ENCODE measurements at regions not wholly inside any gene's neighbourhood (a gene's known extent, or its start where the extent isn't known, plus 50 kb on each side); places are given as distances from the start of the nearest gene placed in this dataset.
A peak's percentile ranks its signal among the peaks of the same experiment; 100 is the strongest.
"Not testable (repeated sequence)": the region's sequence is repeated elsewhere in the genome, so short reads cannot be mapped to it uniquely, and the experiment has no call there.

DNA sequence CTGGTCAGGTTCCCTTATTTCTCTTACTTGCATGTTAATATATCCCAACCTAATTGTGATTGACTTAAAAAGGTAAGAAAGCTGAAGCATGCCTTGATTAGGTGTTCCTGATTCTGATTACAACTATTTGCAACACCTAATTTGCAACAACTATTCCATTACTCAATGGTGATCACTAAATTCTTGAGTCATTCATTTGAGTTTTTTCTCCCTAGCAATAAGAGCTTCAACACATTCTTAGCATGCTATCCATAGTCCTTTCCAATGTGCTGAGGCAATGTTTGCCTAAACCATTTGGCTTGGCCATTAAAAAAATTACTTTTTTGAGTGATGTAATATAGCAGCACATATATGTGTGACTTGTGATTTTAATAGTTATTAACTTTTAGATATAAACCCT lies 851.4 kb downstream of the TRAM1L1 start:
- H3K36me3 ChIP-seq (ENCODE audit: low read depth), result no peaks in the 10 kb centered on the region
- no peak overlapping the region for H3K27ac ChIP-seq (ENCODE audit: poor library complexity, severe bottlenecking)
- no peaks in the 10 kb centered on the region for H3K4me1 ChIP-seq (ENCODE audit: insufficient read depth, poor library complexity, severe bottlenecking)
- H3K4me3 ChIP-seq (ENCODE audit: severe bottlenecking), result no peak overlapping the region
- no peaks in the 10 kb centered on the region for H3K9me3 ChIP-seq (ENCODE audit: severe bottlenecking)
- H3K27me3 ChIP-seq (ENCODE audit: insufficient read depth, poor library complexity, severe bottlenecking), result no peaks in the 10 kb centered on the region
- TF ChIP-seq, protein P1, sequence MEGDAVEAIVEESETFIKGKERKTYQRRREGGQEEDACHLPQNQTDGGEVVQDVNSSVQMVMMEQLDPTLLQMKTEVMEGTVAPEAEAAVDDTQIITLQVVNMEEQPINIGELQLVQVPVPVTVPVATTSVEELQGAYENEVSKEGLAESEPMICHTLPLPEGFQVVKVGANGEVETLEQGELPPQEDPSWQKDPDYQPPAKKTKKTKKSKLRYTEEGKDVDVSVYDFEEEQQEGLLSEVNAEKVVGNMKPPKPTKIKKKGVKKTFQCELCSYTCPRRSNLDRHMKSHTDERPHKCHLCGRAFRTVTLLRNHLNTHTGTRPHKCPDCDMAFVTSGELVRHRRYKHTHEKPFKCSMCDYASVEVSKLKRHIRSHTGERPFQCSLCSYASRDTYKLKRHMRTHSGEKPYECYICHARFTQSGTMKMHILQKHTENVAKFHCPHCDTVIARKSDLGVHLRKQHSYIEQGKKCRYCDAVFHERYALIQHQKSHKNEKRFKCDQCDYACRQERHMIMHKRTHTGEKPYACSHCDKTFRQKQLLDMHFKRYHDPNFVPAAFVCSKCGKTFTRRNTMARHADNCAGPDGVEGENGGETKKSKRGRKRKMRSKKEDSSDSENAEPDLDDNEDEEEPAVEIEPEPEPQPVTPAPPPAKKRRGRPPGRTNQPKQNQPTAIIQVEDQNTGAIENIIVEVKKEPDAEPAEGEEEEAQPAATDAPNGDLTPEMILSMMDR (IDR thresholded peaks at IDR 0.05; ENCODE audit: poor library complexity, severe bottlenecking), result no peak
- DNase-seq (ENCODE audit: low spot score), result no peak
- no peak for ATAC-seq (ENCODE audit: low read depth)

DNA sequence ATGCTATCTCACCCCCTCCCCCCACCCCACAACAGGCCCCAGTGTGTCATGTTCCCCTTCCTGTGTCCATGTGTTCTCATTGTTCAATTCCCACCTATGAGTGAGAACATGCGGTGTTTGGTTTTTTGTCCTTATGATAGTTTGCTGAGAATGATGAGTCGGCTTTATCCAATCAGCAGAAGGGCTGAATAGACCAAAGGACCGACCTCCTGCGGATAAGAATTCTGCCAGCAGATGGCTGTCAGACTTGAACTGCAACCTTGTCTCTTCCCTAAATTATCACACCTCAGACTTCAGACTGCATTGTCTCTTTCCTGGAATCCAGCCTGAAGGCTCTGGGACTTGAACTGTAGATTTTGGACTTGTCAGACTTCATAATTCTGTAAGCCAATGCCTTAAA lies 853.4 kb downstream of the TRAM1L1 start:
- not testable (repeated sequence) for H3K27me3 ChIP-seq (ENCODE audit: insufficient read depth, poor library complexity, severe bottlenecking); H3K36me3 ChIP-seq (ENCODE audit: low read depth); H3K9me3 ChIP-seq (ENCODE audit: severe bottlenecking); H3K4me1 ChIP-seq (ENCODE audit: insufficient read depth, poor library complexity, severe bottlenecking); H3K4me3 ChIP-seq (ENCODE audit: severe bottlenecking); DNase-seq (ENCODE audit: low spot score); H3K27ac ChIP-seq (ENCODE audit: poor library complexity, severe bottlenecking)
- ATAC-seq (ENCODE audit: low read depth), result peak; percentile 27; the same call in 1 of the 3 replicates

DNA sequence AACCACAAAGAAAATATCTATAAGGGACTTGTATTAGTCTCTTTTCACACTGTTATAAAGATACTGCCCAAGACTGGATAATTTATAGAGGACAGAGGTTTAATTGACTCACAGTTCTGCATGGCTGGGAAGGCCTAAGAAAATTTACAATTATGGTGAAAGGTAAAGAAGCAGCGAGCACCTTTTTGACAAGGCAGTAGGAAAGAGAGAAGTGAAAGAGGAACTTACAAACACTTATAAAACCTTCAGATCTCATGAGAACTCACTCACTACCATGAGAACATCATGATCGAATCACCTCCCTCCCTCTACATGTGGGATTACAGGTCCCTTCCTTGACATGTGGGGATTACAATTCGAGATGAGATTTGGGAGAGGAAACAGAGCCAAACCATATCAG lies 856.0 kb downstream of the TRAM1L1 start:
- no peak overlapping the region for H3K27ac ChIP-seq (ENCODE audit: poor library complexity, severe bottlenecking)
- H3K27me3 ChIP-seq (ENCODE audit: insufficient read depth, poor library complexity, severe bottlenecking), result no peaks in the 10 kb centered on the region
- H3K9me3 ChIP-seq (ENCODE audit: severe bottlenecking), result no peaks in the 10 kb centered on the region
- no peaks in the 10 kb centered on the region for H3K36me3 ChIP-seq (ENCODE audit: low read depth)
- TF ChIP-seq, protein P1 (IDR thresholded peaks at IDR 0.05; ENCODE audit: poor library complexity, severe bottlenecking), result no peak
- no peak overlapping the region for H3K4me3 ChIP-seq (ENCODE audit: severe bottlenecking)
- ATAC-seq (ENCODE audit: low read depth) (no peak), DNase-seq (ENCODE audit: low spot score) (no peak)
- H3K4me1 ChIP-seq (ENCODE audit: insufficient read depth, poor library complexity, severe bottlenecking), result no peaks in the 10 kb centered on the region

DNA sequence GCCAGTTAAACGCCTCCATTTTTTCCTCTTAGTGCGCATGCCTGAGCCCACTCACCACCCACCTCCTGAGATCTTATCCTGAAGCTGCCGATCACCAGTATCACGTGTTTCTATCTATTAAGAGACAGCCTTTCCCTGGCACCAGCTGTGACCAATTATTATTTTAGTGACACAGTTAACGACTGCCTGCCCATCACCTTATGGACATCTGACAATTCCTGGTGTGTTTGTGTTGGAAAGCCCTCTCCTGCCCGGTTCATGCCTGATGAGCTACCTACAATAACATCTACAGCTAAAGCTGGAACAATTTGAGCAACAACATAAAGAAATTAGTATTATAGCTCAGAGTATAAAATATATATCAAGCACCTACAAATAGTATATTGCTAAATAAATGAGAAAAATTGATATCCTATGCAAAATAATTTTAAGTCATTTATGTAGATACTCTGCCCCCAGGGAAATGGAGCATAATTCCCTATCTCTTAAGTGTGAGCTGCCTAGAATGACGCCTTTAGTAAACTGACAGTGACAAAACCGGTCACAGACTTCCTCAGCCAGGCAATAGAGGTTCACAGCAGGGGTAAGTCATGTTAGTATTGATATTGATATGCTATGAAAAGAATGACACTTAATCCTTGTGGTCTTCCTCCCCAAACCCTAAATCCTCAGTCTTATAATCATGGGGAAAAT lies 862.2 kb downstream of the TRAM1L1 start:
- TF ChIP-seq, protein P1 (IDR thresholded peaks at IDR 0.05; ENCODE audit: poor library complexity, severe bottlenecking), result no peak
- ATAC-seq (ENCODE audit: low read depth) (no peak), DNase-seq (ENCODE audit: low spot score) (no peak)

DNA sequence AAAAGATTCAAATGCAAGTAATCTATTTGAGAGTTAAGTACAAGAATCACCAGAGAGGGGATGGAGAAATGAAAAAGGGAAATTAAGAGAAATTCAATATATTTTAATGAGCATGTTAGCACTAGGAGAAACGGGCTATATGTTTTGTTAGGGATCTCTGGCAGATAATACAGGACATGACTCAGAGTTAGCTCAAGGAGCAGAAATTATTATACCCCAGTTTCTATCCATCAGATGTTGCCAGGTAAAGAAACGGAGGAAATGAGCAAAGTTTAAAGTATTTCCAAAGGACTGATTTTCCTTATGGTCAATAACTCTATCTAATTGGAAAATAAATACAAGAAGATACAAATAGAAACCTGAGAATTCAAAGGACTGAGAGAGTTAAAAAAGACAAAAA lies 867.6 kb downstream of the TRAM1L1 start:
- Histone ChIP-seq H3K4me3 (ENCODE audit: severe bottlenecking) (no peak overlapping the region), H3K27me3 (ENCODE audit: insufficient read depth, poor library complexity, severe bottlenecking) (no peaks in the 10 kb centered on the region), H3K27ac (ENCODE audit: poor library complexity, severe bottlenecking) (no peak overlapping the region), H3K36me3 (ENCODE audit: low read depth) (no peaks in the 10 kb centered on the region), H3K4me1 (ENCODE audit: insufficient read depth, poor library complexity, severe bottlenecking) (peaks cover 10% of the 10 kb centered on the region), H3K9me3 (ENCODE audit: severe bottlenecking) (no peaks in the 10 kb centered on the region)
- TF ChIP-seq, protein P1 (IDR thresholded peaks at IDR 0.05; ENCODE audit: poor library complexity, severe bottlenecking), result no peak
- DNase-seq (ENCODE audit: low spot score) (no peak), ATAC-seq (ENCODE audit: low read depth) (peak; percentile 85)

More for the DNA sequence above, 862.2 kb downstream of the TRAM1L1 start:
- Histone ChIP-seq H3K36me3 (ENCODE audit: low read depth) (no peaks in the 10 kb centered on the region), H3K9me3 (ENCODE audit: severe bottlenecking) (no peaks in the 10 kb centered on the region), H3K4me1 (ENCODE audit: insufficient read depth, poor library complexity, severe bottlenecking) (peaks cover under 1% of the 10 kb centered on the region), H3K4me3 (ENCODE audit: severe bottlenecking) (no peak overlapping the region), H3K27ac (ENCODE audit: poor library complexity, severe bottlenecking) (no peak overlapping the region), H3K27me3 (ENCODE audit: insufficient read depth, poor library complexity, severe bottlenecking) (no peaks in the 10 kb centered on the region)
